PFSK-1 (cell line): ENCODE measurements at regions not wholly inside any gene's neighbourhood (a gene's known extent, or its start where the extent isn't known, plus 50 kb on each side); places are given as distances from the start of the nearest gene placed in this dataset.

Experiments
- FOXP2 ChIP-seq: optimal IDR thresholded peaks from 2 replicates; pipeline ENCODE3; 2011; ENCODE audit warnings: borderline replicate concordance, control low read depth, inconsistent platforms; ENCODE audit not compliant: insufficient read depth; ENCODE audit errors: extremely low read length, extremely low read depth
- POLR2AphosphoS5 ChIP-seq: IDR thresholded peaks from 2 replicates; pipeline ENCODE4 v1.6.1; 2012; ENCODE audit warnings: low read depth, mild to moderate bottlenecking, control low read depth, low read length, moderate library complexity

GRCh38 chr11:98177925-98178324, 842.8 kb upstream of the CNTN5 start:
- TF ChIP-seq POLR2AphosphoS5: no peak
- no peak for TF ChIP-seq FOXP2
